ENCODE measurements at regions not wholly inside any gene's neighbourhood (a gene's known extent, or its start where the extent isn't known, plus 50 kb on each side); places are given as distances from the start of the nearest gene placed in this dataset.

GRCh38 chr20:52744441-52744840, 227.7 kb upstream of the TSHZ2 start:
- TF ChIP-seq POLR2A (IDR thresholded peaks at IDR 0.05; ENCODE audit: low read depth, low read length) (no peak), POLR2AphosphoS5 (IDR thresholded peaks at IDR 0.05; ENCODE audit: low read depth, low read length) (no peak)

Data from GM12892 (cell line).